WERI-Rb-1 (cell line): ENCODE measurements at regions not wholly inside any gene's neighbourhood (a gene's known extent, or its start where the extent isn't known, plus 50 kb on each side); places are given as distances from the start of the nearest gene placed in this dataset.

ENCODE experiments used
- DNase-seq: peaks from one replicate; pipeline ENCODE4 v3.0.0-alpha.2; 2020
- H3K27ac ChIP-seq: fragments of 250-450 bp; sonication (Bioruptor Pico); 2 replicates; pipeline ENCODE4 v1.5.1; 2020; ENCODE audit warnings: mild to moderate bottlenecking, moderate library complexity
- H3K27me3 ChIP-seq: fragments of 250-450 bp; sonication (Bioruptor Pico); 2 replicates; pipeline ENCODE4 v1.5.1; 2021; ENCODE audit warnings: mild to moderate bottlenecking, low read depth, moderate library complexity; ENCODE audit not compliant: insufficient read depth, severe bottlenecking
- H3K36me3 ChIP-seq: fragments of 250-450 bp; sonication (Bioruptor Pico); 2 replicates; pipeline ENCODE4 v1.5.1; 2020; ENCODE audit warnings: mild to moderate bottlenecking, moderate library complexity
- H3K4me3 ChIP-seq: 2 replicates; pipeline ENCODE4 v1.5.1; 2011; ENCODE audit warnings: low read depth, mild to moderate bottlenecking, control low read depth, low read length
- H3K9me3 ChIP-seq: fragments of 250-450 bp; sonication (Bioruptor Pico); 2 replicates; pipeline ENCODE4 v1.5.1; 2021; ENCODE audit warnings: mild to moderate bottlenecking, moderate library complexity; ENCODE audit not compliant: severe bottlenecking
- TF ChIP-seq, protein P1 (sequence below): IDR thresholded peaks from 2 replicates; pipeline ENCODE4 v1.5.1; 2011; ENCODE audit warnings: low read depth, mild to moderate bottlenecking, control low read depth, inconsistent platforms, low read length

DNA sequence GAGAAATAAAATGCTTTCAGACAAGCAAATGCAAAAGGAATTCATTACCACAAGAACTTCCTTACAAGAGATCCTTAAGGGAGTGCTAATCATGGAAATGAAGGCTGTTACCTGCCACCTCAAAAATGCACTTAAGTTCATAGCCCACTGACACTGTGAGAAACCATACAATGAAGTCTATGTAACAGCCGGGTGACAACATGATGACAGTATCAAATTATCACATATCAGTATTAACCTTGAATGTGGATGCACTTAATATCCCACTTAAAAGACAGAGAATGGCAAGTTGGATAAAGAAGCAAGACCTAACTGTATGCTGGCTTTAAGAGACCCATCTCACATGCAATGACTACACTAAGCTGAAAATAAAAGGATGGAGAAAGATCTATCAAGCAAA, 403.4 kb upstream of the MC4R start:
- DNase-seq: no peak
- TF ChIP-seq, protein P1, sequence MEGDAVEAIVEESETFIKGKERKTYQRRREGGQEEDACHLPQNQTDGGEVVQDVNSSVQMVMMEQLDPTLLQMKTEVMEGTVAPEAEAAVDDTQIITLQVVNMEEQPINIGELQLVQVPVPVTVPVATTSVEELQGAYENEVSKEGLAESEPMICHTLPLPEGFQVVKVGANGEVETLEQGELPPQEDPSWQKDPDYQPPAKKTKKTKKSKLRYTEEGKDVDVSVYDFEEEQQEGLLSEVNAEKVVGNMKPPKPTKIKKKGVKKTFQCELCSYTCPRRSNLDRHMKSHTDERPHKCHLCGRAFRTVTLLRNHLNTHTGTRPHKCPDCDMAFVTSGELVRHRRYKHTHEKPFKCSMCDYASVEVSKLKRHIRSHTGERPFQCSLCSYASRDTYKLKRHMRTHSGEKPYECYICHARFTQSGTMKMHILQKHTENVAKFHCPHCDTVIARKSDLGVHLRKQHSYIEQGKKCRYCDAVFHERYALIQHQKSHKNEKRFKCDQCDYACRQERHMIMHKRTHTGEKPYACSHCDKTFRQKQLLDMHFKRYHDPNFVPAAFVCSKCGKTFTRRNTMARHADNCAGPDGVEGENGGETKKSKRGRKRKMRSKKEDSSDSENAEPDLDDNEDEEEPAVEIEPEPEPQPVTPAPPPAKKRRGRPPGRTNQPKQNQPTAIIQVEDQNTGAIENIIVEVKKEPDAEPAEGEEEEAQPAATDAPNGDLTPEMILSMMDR: no peak
- H3K27ac ChIP-seq: no peak overlapping the region

DNA sequence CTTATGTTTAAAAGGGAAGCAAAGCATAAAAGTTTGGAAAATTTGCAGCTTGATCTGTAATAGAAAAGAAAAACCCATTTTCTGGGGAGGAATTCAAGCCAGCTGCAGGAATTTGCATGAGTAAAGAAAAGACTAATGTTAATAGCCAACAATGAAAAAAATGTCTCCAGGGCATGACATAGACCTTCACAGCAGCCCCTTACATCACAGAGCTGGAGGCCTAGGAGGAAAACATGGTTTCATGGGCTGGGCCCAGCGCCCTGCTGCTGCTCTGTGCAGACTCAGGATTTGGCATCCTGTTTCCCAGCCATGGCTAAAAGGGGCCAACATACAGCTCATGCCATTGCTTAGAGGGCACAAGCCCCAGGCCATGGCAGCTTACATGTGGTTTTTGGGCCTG, 411.6 kb upstream of the MC4R start:
- Histone ChIP-seq H3K9me3 (peaks cover 8% of the 10 kb centered on the region), H3K27me3 (no peaks in the 10 kb centered on the region), H3K36me3 (no peaks in the 10 kb centered on the region), H3K27ac (no peak overlapping the region), H3K4me3 (no peak overlapping the region)
- DNase-seq: no peak
- TF ChIP-seq, protein P1: no peak

More for the DNA sequence above, 403.4 kb upstream of the MC4R start:
- Histone ChIP-seq H3K36me3 (no peaks in the 10 kb centered on the region), H3K4me3 (no peak overlapping the region), H3K27me3 (no peaks in the 10 kb centered on the region), H3K9me3 (no peaks in the 10 kb centered on the region)

DNA sequence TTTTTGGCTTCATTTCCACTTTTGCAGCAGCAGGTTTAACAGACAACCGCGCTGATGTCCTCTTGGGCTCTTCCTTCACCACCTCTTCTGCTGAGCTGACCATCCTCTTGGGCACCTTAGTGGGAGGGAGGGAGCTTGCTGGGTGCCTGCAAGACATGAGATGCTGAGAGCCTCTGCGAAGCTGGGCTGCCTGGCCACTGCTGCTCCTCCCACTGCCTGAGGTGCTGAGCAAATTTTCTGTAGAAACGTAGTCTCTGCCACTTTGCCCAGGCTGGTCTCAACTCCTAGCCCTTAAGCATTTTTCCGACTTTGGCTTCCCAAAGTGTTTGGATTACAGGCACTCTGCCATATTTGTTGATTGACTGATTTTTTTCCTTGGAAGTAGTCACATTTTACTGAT, 422.2 kb upstream of the MC4R start:
- peaks cover 2% of the 10 kb centered on the region for H3K9me3 ChIP-seq
- no peak overlapping the region for H3K4me3 ChIP-seq
- no peak for DNase-seq
- no peaks in the 10 kb centered on the region for H3K27me3 ChIP-seq
- H3K27ac ChIP-seq: no peak overlapping the region
- TF ChIP-seq, protein P1: no peak
- H3K36me3 ChIP-seq: no peaks in the 10 kb centered on the region

DNA sequence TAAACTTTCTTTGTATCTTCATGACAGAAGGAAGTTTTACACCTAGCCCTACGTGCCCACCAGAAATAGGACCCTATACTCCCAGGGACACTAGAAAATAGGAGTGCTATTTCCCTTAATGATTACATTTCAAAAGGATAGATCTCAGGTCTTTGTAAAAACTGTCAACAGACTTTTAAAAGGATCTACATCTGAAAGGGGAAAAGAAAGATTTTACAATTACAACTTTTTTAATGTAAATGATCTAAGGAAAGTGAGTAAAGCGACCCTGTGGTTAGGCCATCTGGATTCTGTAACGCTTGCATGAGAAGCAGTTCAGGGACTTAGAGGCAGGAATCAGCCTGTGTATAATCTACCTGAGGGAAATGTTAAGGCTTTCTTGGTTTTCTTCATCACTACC, 431.8 kb upstream of the MC4R start:
- Histone ChIP-seq H3K27ac (no peak overlapping the region), H3K9me3 (no peaks in the 10 kb centered on the region), H3K27me3 (no peaks in the 10 kb centered on the region), H3K4me3 (no peak overlapping the region), H3K36me3 (no peaks in the 10 kb centered on the region)
- DNase-seq: no peak
- TF ChIP-seq, protein P1: no peak

DNA sequence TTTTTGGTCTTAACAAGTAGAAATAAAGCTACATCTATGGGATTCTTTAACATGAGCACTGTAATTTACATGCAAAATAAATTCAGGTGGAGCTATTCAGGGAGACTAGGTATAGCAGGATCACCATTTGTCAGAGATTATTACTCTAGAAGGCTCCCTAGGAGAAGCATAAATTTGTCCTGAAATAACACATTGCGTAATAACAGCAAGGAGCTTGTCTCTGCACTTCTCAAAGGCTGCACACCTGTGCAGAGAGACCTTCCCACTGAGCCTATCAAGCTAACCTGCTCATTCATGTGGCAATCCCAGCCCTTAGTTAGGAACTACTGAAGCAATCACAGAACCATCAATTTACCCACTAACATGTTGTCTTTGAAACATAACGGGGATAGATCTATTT, 437.4 kb upstream of the MC4R start:
- Histone ChIP-seq H3K4me3 (no peak overlapping the region), H3K27me3 (no peaks in the 10 kb centered on the region), H3K36me3 (no peaks in the 10 kb centered on the region), H3K9me3 (no peaks in the 10 kb centered on the region), H3K27ac (no peak overlapping the region)
- DNase-seq: no peak
- TF ChIP-seq, protein P1: no peak

DNA sequence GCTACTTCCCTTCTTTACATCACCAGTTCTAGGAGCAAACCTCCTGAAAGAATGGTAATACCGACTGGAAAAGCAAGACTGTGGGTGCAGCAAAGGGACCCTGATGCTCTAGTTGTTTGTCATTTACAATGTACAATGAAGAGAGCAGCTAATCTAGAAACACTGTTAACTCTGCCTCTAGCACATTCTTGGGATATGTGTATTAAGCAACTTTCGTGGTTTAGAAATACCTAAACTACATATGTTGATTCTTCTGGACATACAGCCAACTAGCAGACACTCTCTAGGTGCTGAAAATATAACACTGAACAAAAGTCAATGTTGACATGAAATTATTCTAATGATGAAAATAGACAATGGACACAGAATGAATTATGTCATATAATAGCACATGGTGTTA, 440.3 kb upstream of the MC4R start:
- H3K36me3 ChIP-seq: no peaks in the 10 kb centered on the region
- DNase-seq: no peak
- H3K27me3 ChIP-seq: no peaks in the 10 kb centered on the region
- H3K4me3 ChIP-seq: no peak overlapping the region
- TF ChIP-seq, protein P1: no peak
- no peaks in the 10 kb centered on the region for H3K9me3 ChIP-seq
- no peak overlapping the region for H3K27ac ChIP-seq
